Uterus (tissue), 3 donors: ENCODE measurements at regions not wholly inside any gene's neighbourhood (a gene's known extent, or its start where the extent isn't known, plus 50 kb on each side); places are given as distances from the start of the nearest gene placed in this dataset.

Experiments
- DNase-seq, 2 donors: peaks; one replicate each; pipeline ENCODE4 v3.0.0-alpha.2; 2019 to 2020
- H3K27ac ChIP-seq, 2 donors: fragments of 200-600 bp; sonication (generic); 1 replicate in 1 of 2; 2 replicates in 1 of 2; pipeline ENCODE4 v1.5.1; 2016 to 2018
- H3K27me3 ChIP-seq, 2 donors: fragments of 200-600 bp; sonication (generic); one replicate each; pipeline ENCODE4 v1.5.1; 2018 to 2019; ENCODE audit warnings: control low read depth in 1 of 2
- H3K36me3 ChIP-seq, 2 donors: fragments of 200-600 bp; sonication (generic); one replicate each; pipeline ENCODE4 v1.5.1; 2019; ENCODE audit warnings: control low read depth in 1 of 2
- H3K4me1 ChIP-seq, 2 donors: fragments of 200-600 bp; sonication (generic); one replicate each; pipeline ENCODE4 v1.5.1; 2018 to 2019; ENCODE audit warnings: control low read depth in 1 of 2
- H3K4me3 ChIP-seq, 2 donors: fragments of 200-600 bp; sonication (generic); 1 replicate in 1 of 2; 2 replicates in 1 of 2; pipeline ENCODE4 v1.5.1; 2018 to 2019; ENCODE audit warnings: mild to moderate bottlenecking in 1 of 2
- H3K9me3 ChIP-seq, 2 donors: fragments of 200-600 bp; sonication (generic); one replicate each; pipeline ENCODE4 v1.5.1; 2019; ENCODE audit warnings: control low read depth in 1 of 2
- CTCF ChIP-seq, 4 experiments: fragments of 200-600 bp in 2 of 4; fragments of 450-650 bp in 2 of 4; sonication (generic) in 2 of 4; IDR thresholded peaks; one replicate each; pipeline ENCODE4 v1.5.1; 2016 to 2019; ENCODE audit warnings: antibody characterized with exemption in 4 of 4, mild to moderate bottlenecking in 2 of 4, moderate library complexity in 1 of 4
- POLR2A ChIP-seq, 2 donors: fragments of 450-650 bp; IDR thresholded peaks; one replicate each; pipeline ENCODE4 v1.6.1; 2016; ENCODE audit warnings: antibody characterized with exemption in 2 of 2, mild to moderate bottlenecking in 1 of 2, moderate library complexity in 1 of 2
- intact Hi-C: fragments of 100-400 bp; cut with DNase I; formaldehyde crosslinking; loops from one replicate; pipeline ENCODE4 v1.15.1; 2023; ENCODE audit warnings: low total_unique reads
- donor health status: DM: yes; HTN: yes; CAD: no.

DNA sequence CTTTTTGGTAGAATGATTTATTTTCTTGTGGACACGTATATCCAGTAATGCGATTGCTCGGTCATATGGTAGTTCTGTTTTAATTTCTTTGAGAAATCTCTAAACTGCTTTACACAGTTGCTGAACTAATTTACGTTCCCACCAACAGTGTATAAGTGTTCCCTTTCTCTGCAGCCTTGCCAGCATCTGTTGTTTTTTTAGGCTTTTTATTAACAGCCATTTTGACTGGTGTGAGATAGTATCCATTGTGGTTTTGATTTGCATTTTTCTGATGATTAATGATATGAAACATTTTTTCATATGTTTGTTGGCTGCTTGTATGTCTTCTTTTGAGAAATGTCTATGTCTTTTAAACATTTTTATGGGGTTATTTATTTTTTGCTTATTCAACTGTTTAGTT, 196.7 kb downstream of the MOXD1 start:
- no peak for DNase-seq
- no peaks in the 10 kb centered on the region for H3K4me1 ChIP-seq
- H3K36me3 ChIP-seq: no peaks in the 10 kb centered on the region
- H3K4me3 ChIP-seq: no peak overlapping the region
- H3K27ac ChIP-seq: no peak overlapping the region
- intact Hi-C loops: no loop called here
- TF ChIP-seq CTCF (IDR thresholded peaks at IDR 0.05): no peak
- no peak for TF ChIP-seq POLR2A (IDR thresholded peaks at IDR 0.05)
- H3K27me3 ChIP-seq: no peaks in the 10 kb centered on the region
- no peaks in the 10 kb centered on the region for H3K9me3 ChIP-seq

DNA sequence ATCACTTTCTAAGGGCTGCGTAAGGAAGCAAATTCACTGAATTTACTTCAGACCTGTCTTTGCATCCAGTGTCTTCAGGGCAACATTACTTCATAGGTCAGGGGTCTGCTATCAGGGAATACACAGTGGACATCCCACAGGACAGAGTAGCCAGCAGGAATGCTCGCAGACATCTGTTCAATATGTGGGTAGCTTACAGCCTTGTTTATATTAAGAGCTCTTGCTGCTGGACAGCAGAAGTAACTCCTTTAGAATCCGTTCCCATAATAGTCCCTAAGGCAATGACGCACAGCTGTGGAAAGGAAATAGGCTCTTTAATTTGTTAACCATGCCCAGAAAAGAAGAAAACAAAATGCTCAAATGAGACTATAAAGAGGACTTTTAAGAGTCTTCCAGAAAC, 198.7 kb downstream of the MOXD1 start:
- H3K27me3 ChIP-seq: no peaks in the 10 kb centered on the region
- no peak for DNase-seq
- H3K4me3 ChIP-seq: no peak overlapping the region
- intact Hi-C loops: no loop called here
- H3K27ac ChIP-seq: peak overlapping the region in 1 of 2 donors; percentile 59
- no peaks in the 10 kb centered on the region for H3K36me3 ChIP-seq
- TF ChIP-seq POLR2A (IDR thresholded peaks at IDR 0.05): no peak
- no peak for TF ChIP-seq CTCF (IDR thresholded peaks at IDR 0.05)
- H3K9me3 ChIP-seq: no peaks in the 10 kb centered on the region
- no peaks in the 10 kb centered on the region for H3K4me1 ChIP-seq

DNA sequence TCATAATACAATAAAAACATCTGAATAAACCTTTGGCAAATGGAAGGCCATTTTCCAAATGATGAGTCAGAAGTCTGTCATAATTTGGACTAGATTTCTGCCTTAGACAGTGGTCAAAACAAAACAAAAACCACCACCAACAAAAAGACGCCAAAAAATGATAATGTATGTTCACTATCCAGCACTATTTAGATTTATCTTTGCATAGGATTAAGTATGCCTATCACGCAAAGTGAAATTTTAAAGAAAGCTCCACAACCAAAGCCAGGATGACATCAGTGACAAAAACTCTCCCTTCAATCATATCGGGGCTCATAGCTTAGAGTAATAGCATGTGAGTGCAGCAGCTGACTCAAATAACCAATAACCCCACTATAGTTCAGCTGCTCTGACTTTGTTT, 201.9 kb downstream of the MOXD1 start:
- intact Hi-C loops: no loop called here
- no peaks in the 10 kb centered on the region for H3K36me3 ChIP-seq
- peak overlapping the region; percentile 12 to 48 for H3K27ac ChIP-seq
- no peaks in the 10 kb centered on the region for H3K27me3 ChIP-seq
- H3K9me3 ChIP-seq: no peaks in the 10 kb centered on the region
- no peak for TF ChIP-seq POLR2A (IDR thresholded peaks at IDR 0.05)
- TF ChIP-seq CTCF (IDR thresholded peaks at IDR 0.05): no peak
- no peak for DNase-seq
- H3K4me1 ChIP-seq: no peaks in the 10 kb centered on the region
- no peak overlapping the region for H3K4me3 ChIP-seq

- intact Hi-C loops: no loop called here
- H3K4me3 ChIP-seq: no peak overlapping the region
- H3K36me3 ChIP-seq: no peaks in the 10 kb centered on the region
- TF ChIP-seq POLR2A (IDR thresholded peaks at IDR 0.05) (no peak), CTCF (IDR thresholded peaks at IDR 0.05) (no peak)
- no peak for DNase-seq
- no peaks in the 10 kb centered on the region for H3K9me3 ChIP-seq
- H3K4me1 ChIP-seq: no peaks in the 10 kb centered on the region
- peak overlapping the region in 1 of 2 donors; percentile 48 for H3K27ac ChIP-seq
- H3K27me3 ChIP-seq: no peaks in the 10 kb centered on the region
Measured at GRCh38 chr6:132198896-132199295, 202.4 kb downstream of the MOXD1 start.

DNA sequence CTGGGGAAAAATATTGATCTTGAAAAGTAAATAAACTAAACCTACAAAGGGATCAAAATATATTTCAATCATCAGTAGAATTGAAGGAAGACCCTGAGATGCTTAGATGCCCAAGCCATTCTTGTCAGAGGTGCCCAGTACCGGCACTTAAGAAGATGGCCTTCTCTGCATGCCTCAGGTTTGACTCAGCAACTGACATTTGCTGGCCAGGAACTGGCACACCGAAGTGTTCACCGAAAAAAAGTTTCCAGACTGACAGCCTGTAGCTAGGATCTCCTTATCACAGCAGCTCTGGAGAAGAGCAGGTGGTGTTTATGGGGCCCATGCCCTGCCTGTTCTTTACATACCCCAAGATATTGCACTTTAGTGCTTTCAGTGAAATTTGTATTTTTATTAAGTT, 203.2 kb downstream of the MOXD1 start:
- TF ChIP-seq POLR2A (IDR thresholded peaks at IDR 0.05) (no peak), CTCF (IDR thresholded peaks at IDR 0.05) (no peak)
- Histone ChIP-seq H3K9me3 (no peaks in the 10 kb centered on the region), H3K36me3 (no peaks in the 10 kb centered on the region), H3K4me1 (no peaks in the 10 kb centered on the region), H3K27me3 (no peaks in the 10 kb centered on the region), H3K4me3 (no peak overlapping the region), H3K27ac (no peak overlapping the region)
- no peak for DNase-seq
- intact Hi-C loops: no loop called here
